ENCODE measurements at regions not wholly inside any gene's neighbourhood (a gene's known extent, or its start where the extent isn't known, plus 50 kb on each side); places are given as distances from the start of the nearest gene placed in this dataset.

GRCh38 chr12:90423965-90424364, 531.0 kb downstream of the CCER1 start:
- intact Hi-C loops (cut with DNase I): no loop called here
- peaks cover 0 to 11% (median 4%) of the 10 kb centered on the region in 4 donors for H3K4me1 ChIP-seq
- no peaks in the 10 kb centered on the region for H3K36me3 ChIP-seq
- no peak for TF ChIP-seq POLR2A (IDR thresholded peaks at IDR 0.05)
- no peak for TF ChIP-seq EP300 (IDR thresholded peaks at IDR 0.05)
- TF ChIP-seq POLR2AphosphoS5 (IDR thresholded peaks at IDR 0.05): no peak
- no peak for TF ChIP-seq CTCF (IDR thresholded peaks at IDR 0.05)
- H3K27ac ChIP-seq: no peak overlapping the region
- H3K27me3 ChIP-seq: no peaks in the 10 kb centered on the region
- DNase-seq: no peak
- no peaks in the 10 kb centered on the region for H3K9me3 ChIP-seq
- WGBS, 2 donors: 49 to 67% methylated on average over 2 of the region's 2 CpGs
- H3K4me3 ChIP-seq: no peak overlapping the region

- intact Hi-C loops (cut with DNase I): no loop called here
- no peak for DNase-seq
- no peaks in the 10 kb centered on the region for H3K9me3 ChIP-seq
- WGBS, 2 donors: 97% methylated on average over 33 of the region's 33 CpGs
- H3K4me3 ChIP-seq: no peak overlapping the region
- no peaks in the 10 kb centered on the region for H3K36me3 ChIP-seq
- H3K27ac ChIP-seq: no peak overlapping the region
- TF ChIP-seq CTCF (IDR thresholded peaks at IDR 0.05) (no peak), POLR2AphosphoS5 (IDR thresholded peaks at IDR 0.05) (no peak), EP300 (IDR thresholded peaks at IDR 0.05) (no peak), POLR2A (IDR thresholded peaks at IDR 0.05) (no peak)
- H3K27me3 ChIP-seq: no peaks in the 10 kb centered on the region
- H3K4me1 ChIP-seq: no peaks in the 10 kb centered on the region
These were observed 544.0 kb downstream of the CCER1 start for GRCh38 chr12:90410962-90411361.

- WGBS, 2 donors: 72 to 83% methylated on average over 2 of the region's 2 CpGs
- H3K27ac ChIP-seq: no peak overlapping the region
- no peak overlapping the region for H3K4me3 ChIP-seq
- H3K9me3 ChIP-seq: no peaks in the 10 kb centered on the region
- intact Hi-C loops (cut with DNase I): no loop called here
- H3K4me1 ChIP-seq: no peaks in the 10 kb centered on the region
- H3K27me3 ChIP-seq: no peaks in the 10 kb centered on the region
- TF ChIP-seq CTCF (IDR thresholded peaks at IDR 0.05): no peak
- TF ChIP-seq EP300 (IDR thresholded peaks at IDR 0.05): no peak
- no peak for TF ChIP-seq POLR2AphosphoS5 (IDR thresholded peaks at IDR 0.05)
- TF ChIP-seq POLR2A (IDR thresholded peaks at IDR 0.05): no peak
- H3K36me3 ChIP-seq: no peaks in the 10 kb centered on the region
- no peak for DNase-seq
These were observed 547.1 kb downstream of the CCER1 start for GRCh38 chr12:90407841-90408240.

- H3K4me3 ChIP-seq: no peak overlapping the region
- TF ChIP-seq POLR2AphosphoS5 (IDR thresholded peaks at IDR 0.05) (no peak), POLR2A (IDR thresholded peaks at IDR 0.05) (no peak), EP300 (IDR thresholded peaks at IDR 0.05) (no peak), CTCF (IDR thresholded peaks at IDR 0.05) (no peak)
- no peak for DNase-seq
- no peaks in the 10 kb centered on the region for H3K36me3 ChIP-seq
- no peaks in the 10 kb centered on the region for H3K4me1 ChIP-seq
- no peak overlapping the region for H3K27ac ChIP-seq
- H3K9me3 ChIP-seq: no peaks in the 10 kb centered on the region
- no peaks in the 10 kb centered on the region for H3K27me3 ChIP-seq
- intact Hi-C loops (cut with DNase I): no loop called here
These were observed 550.9 kb downstream of the CCER1 start for GRCh38 chr12:90404071-90404470.

- Histone ChIP-seq H3K27me3 (no peaks in the 10 kb centered on the region), H3K27ac (no peak overlapping the region), H3K4me3 (no peak overlapping the region), H3K36me3 (no peaks in the 10 kb centered on the region), H3K9me3 (peaks cover 0 to 7% (median 1%) of the 10 kb centered on the region in 4 donors), H3K4me1 (no peaks in the 10 kb centered on the region)
- DNase-seq: no peak
- intact Hi-C loops (cut with DNase I): no loop called here
- no peak for TF ChIP-seq POLR2A (IDR thresholded peaks at IDR 0.05)
- no peak for TF ChIP-seq EP300 (IDR thresholded peaks at IDR 0.05)
- TF ChIP-seq CTCF (IDR thresholded peaks at IDR 0.05): no peak
- no peak for TF ChIP-seq POLR2AphosphoS5 (IDR thresholded peaks at IDR 0.05)
- 91 to 96% methylated on average over 2 of the region's 2 CpGs for WGBS, 2 donors
These were observed 553.8 kb downstream of the CCER1 start for GRCh38 chr12:90401185-90401584.

Data from sigmoid colon (tissue), 6 donors.